GM18507 (cell line): ENCODE measurements at regions not wholly inside any gene's neighbourhood (a gene's known extent, or its start where the extent isn't known, plus 50 kb on each side); places are given as distances from the start of the nearest gene placed in this dataset.
"Not testable (repeated sequence)": the region's sequence is repeated elsewhere in the genome, so short reads cannot be mapped to it uniquely, and the experiment has no call there.

Experiments used
- DNase-seq: peaks from one replicate; pipeline ENCODE4 v3.0.0; 2011; ENCODE audit warnings: low read depth; ENCODE audit not compliant: insufficient read length; ENCODE audit errors: extremely low spot score
- FAIRE-seq: peaks from 2 replicates; lab custom pipeline; 2011; peaks lifted over from hg19 to GRCh38; lab: Jason Lieb, UNC

- no peak for DNase-seq
Observed at GRCh38 chr21:22343303-22343702, 1345.1 kb downstream of the NCAM2 start.

GRCh38 chr21:22343721-22344120, 1345.5 kb downstream of the NCAM2 start:
- DNase-seq, result no peak
- FAIRE-seq, result no peak

More at GRCh38 chr21:22343303-22343702, 1345.1 kb downstream of the NCAM2 start:
- no peak for FAIRE-seq

GRCh38 chr21:22345624-22346023, 1347.4 kb downstream of the NCAM2 start:
- no peak for FAIRE-seq

GRCh38 chr21:22346576-22346975, 1348.4 kb downstream of the NCAM2 start:
- no peak for DNase-seq
- FAIRE-seq, result no peak

More at GRCh38 chr21:22345624-22346023, 1347.4 kb downstream of the NCAM2 start:
- DNase-seq, result no peak

- no peak for FAIRE-seq
- no peak for DNase-seq
Observed at GRCh38 chr21:22351076-22351475, 1352.9 kb downstream of the NCAM2 start.

GRCh38 chr21:22352088-22352487, 1353.9 kb downstream of the NCAM2 start:
- no peak for FAIRE-seq

GRCh38 chr21:22355949-22356348, 1357.7 kb downstream of the NCAM2 start:
- no peak for DNase-seq
- FAIRE-seq, result no peak

More at GRCh38 chr21:22352088-22352487, 1353.9 kb downstream of the NCAM2 start:
- DNase-seq, result no peak

- no peak for FAIRE-seq
- DNase-seq, result no peak
Observed at GRCh38 chr21:22356663-22357062, 1358.5 kb downstream of the NCAM2 start.

- not testable (repeated sequence) for DNase-seq, FAIRE-seq
Observed at GRCh38 chr21:22359599-22359998, 1361.4 kb downstream of the NCAM2 start.

GRCh38 chr21:22363504-22363903, 1365.3 kb downstream of the NCAM2 start:
- no peak for FAIRE-seq
- DNase-seq, result no peak

- FAIRE-seq (no peak), DNase-seq (no peak)
Observed at GRCh38 chr21:22364163-22364562, 1366.0 kb downstream of the NCAM2 start.

GRCh38 chr21:22374218-22374969, 1376.2 kb downstream of the NCAM2 start:
- DNase-seq (no peak), FAIRE-seq (no peak)

- FAIRE-seq, DNase-seq: not testable (repeated sequence)
Observed at GRCh38 chr21:22377795-22378194, 1379.6 kb downstream of the NCAM2 start.

- FAIRE-seq (no peak), DNase-seq (no peak)
Observed at GRCh38 chr21:22393324-22393723, 1395.1 kb downstream of the NCAM2 start.

- no peak for FAIRE-seq
- DNase-seq, result no peak
Observed at GRCh38 chr21:22395965-22396364, 1397.8 kb downstream of the NCAM2 start.

GRCh38 chr21:22399681-22400514, 1401.7 kb downstream of the NCAM2 start:
- FAIRE-seq, result no peak

GRCh38 chr21:22409571-22409970, 1411.4 kb downstream of the NCAM2 start:
- FAIRE-seq, result no peak
- no peak for DNase-seq

More at GRCh38 chr21:22399681-22400514, 1401.7 kb downstream of the NCAM2 start:
- no peak for DNase-seq

GRCh38 chr21:22416555-22416954, 1418.3 kb downstream of the NCAM2 start:
- no peak for DNase-seq
- FAIRE-seq, result no peak

- FAIRE-seq, result no peak
Observed at GRCh38 chr21:22421416-22422180, 1423.4 kb downstream of the NCAM2 start.

More at GRCh38 chr21:22421416-22422180, 1423.4 kb downstream of the NCAM2 start:
- DNase-seq, result no peak
